ENCODE measurements at regions not wholly inside any gene's neighbourhood (a gene's known extent, or its start where the extent isn't known, plus 50 kb on each side); places are given as distances from the start of the nearest gene placed in this dataset.

GRCh38 chr16:61581417-61582046, 454.7 kb downstream of the CDH8 start:
- no peak for DNase-seq
- in situ Hi-C loops (cut with MboI; ENCODE audit: low pct_ligation_motif_present in 1 of 4, low pct_unique_long_range_greater_than_20kb in 1 of 4, low sequenced_read_pairs in 3 of 4) (no loop called here), intact Hi-C loops (cut with DNase I; ENCODE audit: low total_unique reads) (no loop called here)
- H3K9me3 ChIP-seq, result no peaks in the 10 kb centered on the region
- H3K4me3 ChIP-seq, result no peak overlapping the region
- TF ChIP-seq POLR2AphosphoS5 (IDR thresholded peaks at IDR 0.05), result no peak
- no peak for TF ChIP-seq CTCF (IDR thresholded peaks at IDR 0.05)
- no peak for TF ChIP-seq POLR2A (IDR thresholded peaks at IDR 0.05)
- no peaks in the 10 kb centered on the region for H3K27me3 ChIP-seq
- no peaks in the 10 kb centered on the region for H3K4me1 ChIP-seq
- H3K36me3 ChIP-seq, result no peaks in the 10 kb centered on the region
- H3K27ac ChIP-seq, result no peak overlapping the region
- WGBS, 2 donors (ENCODE audit: low coverage in 1 of 2), result 85% methylated on average over 23 of the region's 24 CpGs; no CpG with 5 or more reads in 1 of the 2 donors

GRCh38 chr16:61580579-61580978, 455.7 kb downstream of the CDH8 start:
- no peaks in the 10 kb centered on the region for H3K36me3 ChIP-seq
- H3K27me3 ChIP-seq, result no peaks in the 10 kb centered on the region
- no peak for TF ChIP-seq CTCF (IDR thresholded peaks at IDR 0.05)
- no peak for TF ChIP-seq POLR2AphosphoS5 (IDR thresholded peaks at IDR 0.05)
- TF ChIP-seq EP300 (IDR thresholded peaks at IDR 0.05; ENCODE audit: low read depth), result no peak
- TF ChIP-seq POLR2A (IDR thresholded peaks at IDR 0.05), result no peak
- DNase-seq, result no peak
- in situ Hi-C loops (cut with MboI; ENCODE audit: low pct_ligation_motif_present in 1 of 4, low pct_unique_long_range_greater_than_20kb in 1 of 4, low sequenced_read_pairs in 3 of 4) (no loop called here), intact Hi-C loops (cut with DNase I; ENCODE audit: low total_unique reads) (no loop called here)
- no peak overlapping the region for H3K27ac ChIP-seq
- no peaks in the 10 kb centered on the region for H3K9me3 ChIP-seq
- 89% methylated on average over 17 of the region's 17 CpGs; no CpG with 5 or more reads in 1 of the 2 donors for WGBS, 2 donors (ENCODE audit: low coverage in 1 of 2)
- H3K4me1 ChIP-seq, result no peaks in the 10 kb centered on the region
- no peak overlapping the region for H3K4me3 ChIP-seq

GRCh38 chr16:61579195-61579594, 457.0 kb downstream of the CDH8 start:
- intact Hi-C loops (cut with DNase I; ENCODE audit: low total_unique reads), result no loop called here
- in situ Hi-C loops (cut with MboI; ENCODE audit: low pct_ligation_motif_present in 1 of 4, low pct_unique_long_range_greater_than_20kb in 1 of 4, low sequenced_read_pairs in 3 of 4), result no loop called here
- H3K4me1 ChIP-seq, result no peaks in the 10 kb centered on the region
- no peak overlapping the region for H3K4me3 ChIP-seq
- H3K27me3 ChIP-seq, result no peaks in the 10 kb centered on the region
- no peak for DNase-seq
- no peak overlapping the region for H3K27ac ChIP-seq
- WGBS, 2 donors (ENCODE audit: low coverage in 1 of 2), result 56 to 65% methylated on average over 2 of the region's 2 CpGs
- TF ChIP-seq EP300 (IDR thresholded peaks at IDR 0.05; ENCODE audit: low read depth) (no peak), CTCF (IDR thresholded peaks at IDR 0.05) (no peak), POLR2A (IDR thresholded peaks at IDR 0.05) (no peak), POLR2AphosphoS5 (IDR thresholded peaks at IDR 0.05) (no peak)
- H3K9me3 ChIP-seq, result no peaks in the 10 kb centered on the region
- no peaks in the 10 kb centered on the region for H3K36me3 ChIP-seq

- in situ Hi-C loops (cut with MboI; ENCODE audit: low pct_ligation_motif_present in 1 of 4, low pct_unique_long_range_greater_than_20kb in 1 of 4, low sequenced_read_pairs in 3 of 4) (no loop called here), intact Hi-C loops (cut with DNase I; ENCODE audit: low total_unique reads) (no loop called here)
- WGBS, 2 donors (ENCODE audit: low coverage in 1 of 2), result 60 to 74% methylated on average over 1 to 5 of the region's 5 CpGs
- no peaks in the 10 kb centered on the region for H3K9me3 ChIP-seq
- no peak overlapping the region for H3K4me3 ChIP-seq
- DNase-seq, result no peak
- no peaks in the 10 kb centered on the region for H3K27me3 ChIP-seq
- no peaks in the 10 kb centered on the region for H3K36me3 ChIP-seq
- H3K4me1 ChIP-seq, result no peaks in the 10 kb centered on the region
- no peak for TF ChIP-seq POLR2AphosphoS5 (IDR thresholded peaks at IDR 0.05)
- no peak overlapping the region for H3K27ac ChIP-seq
These were observed 459.8 kb downstream of the CDH8 start for GRCh38 chr16:61576476-61576875.

GRCh38 chr16:61575617-61576016, 460.6 kb downstream of the CDH8 start:
- no peak overlapping the region for H3K4me3 ChIP-seq
- in situ Hi-C loops (cut with MboI; ENCODE audit: low pct_ligation_motif_present in 1 of 4, low pct_unique_long_range_greater_than_20kb in 1 of 4, low sequenced_read_pairs in 3 of 4), result no loop called here
- WGBS, 2 donors (ENCODE audit: low coverage in 1 of 2), result 75 to 78% methylated on average over 2 to 3 of the region's 3 CpGs
- H3K27ac ChIP-seq, result no peak overlapping the region
- H3K36me3 ChIP-seq, result no peaks in the 10 kb centered on the region
- no peak for DNase-seq
- H3K9me3 ChIP-seq, result no peaks in the 10 kb centered on the region
- no peaks in the 10 kb centered on the region for H3K4me1 ChIP-seq
- intact Hi-C loops (cut with DNase I; ENCODE audit: low total_unique reads), result no loop called here
- no peak for TF ChIP-seq POLR2A (IDR thresholded peaks at IDR 0.05)
- TF ChIP-seq POLR2AphosphoS5 (IDR thresholded peaks at IDR 0.05), result no peak
- TF ChIP-seq EP300 (IDR thresholded peaks at IDR 0.05; ENCODE audit: low read depth), result no peak
- TF ChIP-seq CTCF (IDR thresholded peaks at IDR 0.05), result no peak
- H3K27me3 ChIP-seq, result no peaks in the 10 kb centered on the region
